ENCODE measurements at regions not wholly inside any gene's neighbourhood (a gene's known extent, or its start where the extent isn't known, plus 50 kb on each side); places are given as distances from the start of the nearest gene placed in this dataset.

DNA sequence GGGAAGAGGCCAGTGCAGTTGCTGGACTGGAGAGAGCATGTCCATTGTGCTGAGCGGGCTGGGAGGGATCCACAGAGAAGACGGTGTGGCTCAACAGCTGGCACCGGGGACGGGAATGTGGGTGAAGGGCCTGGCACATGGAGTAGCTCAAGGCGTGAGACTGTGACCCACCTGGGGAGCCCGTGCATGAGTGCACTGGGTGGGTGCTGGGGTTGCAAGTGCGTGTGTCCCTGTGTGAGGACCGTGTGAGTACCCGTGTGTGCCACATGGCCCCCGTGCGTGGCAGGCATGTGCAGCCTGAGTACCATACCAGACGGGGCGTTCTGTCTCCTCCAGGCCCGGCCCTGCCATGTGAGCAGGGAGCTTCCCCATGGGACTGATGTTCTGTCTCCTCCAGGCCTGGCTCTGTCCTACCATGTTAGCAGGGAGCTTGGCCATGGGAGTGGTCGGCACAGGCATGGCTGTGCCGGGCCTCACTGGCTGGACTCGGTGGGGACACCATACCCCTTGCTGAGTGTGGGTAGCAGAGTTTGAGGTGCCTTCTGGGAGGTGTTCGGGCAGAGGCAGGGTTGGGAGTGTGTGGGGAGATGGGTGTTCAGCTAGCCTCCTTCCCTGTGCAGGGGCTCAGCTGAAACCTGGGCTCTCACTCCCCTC, 234.4 kb downstream of the TMEM121 start:
- TF ChIP-seq, protein P1, sequence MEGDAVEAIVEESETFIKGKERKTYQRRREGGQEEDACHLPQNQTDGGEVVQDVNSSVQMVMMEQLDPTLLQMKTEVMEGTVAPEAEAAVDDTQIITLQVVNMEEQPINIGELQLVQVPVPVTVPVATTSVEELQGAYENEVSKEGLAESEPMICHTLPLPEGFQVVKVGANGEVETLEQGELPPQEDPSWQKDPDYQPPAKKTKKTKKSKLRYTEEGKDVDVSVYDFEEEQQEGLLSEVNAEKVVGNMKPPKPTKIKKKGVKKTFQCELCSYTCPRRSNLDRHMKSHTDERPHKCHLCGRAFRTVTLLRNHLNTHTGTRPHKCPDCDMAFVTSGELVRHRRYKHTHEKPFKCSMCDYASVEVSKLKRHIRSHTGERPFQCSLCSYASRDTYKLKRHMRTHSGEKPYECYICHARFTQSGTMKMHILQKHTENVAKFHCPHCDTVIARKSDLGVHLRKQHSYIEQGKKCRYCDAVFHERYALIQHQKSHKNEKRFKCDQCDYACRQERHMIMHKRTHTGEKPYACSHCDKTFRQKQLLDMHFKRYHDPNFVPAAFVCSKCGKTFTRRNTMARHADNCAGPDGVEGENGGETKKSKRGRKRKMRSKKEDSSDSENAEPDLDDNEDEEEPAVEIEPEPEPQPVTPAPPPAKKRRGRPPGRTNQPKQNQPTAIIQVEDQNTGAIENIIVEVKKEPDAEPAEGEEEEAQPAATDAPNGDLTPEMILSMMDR (IDR thresholded peaks at IDR 0.05): no peak
- TF ChIP-seq POLR2AphosphoS5 (IDR thresholded peaks at IDR 0.05) (no peak), POLR2A (IDR thresholded peaks at IDR 0.05) (no peak), EP300 (IDR thresholded peaks at IDR 0.05) (no peak)

Data from stomach (tissue), 4 donors.